GM12872 (cell line): ENCODE measurements at regions not wholly inside any gene's neighbourhood (a gene's known extent, or its start where the extent isn't known, plus 50 kb on each side); places are given as distances from the start of the nearest gene placed in this dataset.

ENCODE experiments used
- TF ChIP-seq, protein P1 (sequence below): IDR thresholded peaks from 3 replicates; pipeline ENCODE4 v1.5.1; 2011; ENCODE audit warnings: low read depth, mild to moderate bottlenecking, low read length, moderate library complexity; ENCODE audit not compliant: insufficient read depth

DNA sequence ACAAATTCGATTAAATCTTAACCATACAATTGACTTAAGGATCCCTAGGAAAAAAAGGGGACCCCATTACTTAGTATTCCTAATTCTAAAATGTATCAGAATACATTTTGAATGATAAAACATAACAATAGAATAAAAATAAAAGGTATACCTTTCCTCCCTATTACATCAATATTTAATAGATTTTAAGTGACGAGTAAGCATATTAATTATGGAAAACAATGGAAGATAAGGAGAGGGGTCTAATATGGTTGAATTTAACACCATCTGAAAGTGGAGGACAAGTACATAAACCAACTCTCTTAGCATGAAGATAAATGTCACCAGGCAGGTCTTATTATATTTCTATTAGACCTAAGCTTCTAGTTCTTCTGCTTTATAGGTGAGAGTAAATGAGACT lies 232.1 kb downstream of the HAO1 start:
- TF ChIP-seq, protein P1, sequence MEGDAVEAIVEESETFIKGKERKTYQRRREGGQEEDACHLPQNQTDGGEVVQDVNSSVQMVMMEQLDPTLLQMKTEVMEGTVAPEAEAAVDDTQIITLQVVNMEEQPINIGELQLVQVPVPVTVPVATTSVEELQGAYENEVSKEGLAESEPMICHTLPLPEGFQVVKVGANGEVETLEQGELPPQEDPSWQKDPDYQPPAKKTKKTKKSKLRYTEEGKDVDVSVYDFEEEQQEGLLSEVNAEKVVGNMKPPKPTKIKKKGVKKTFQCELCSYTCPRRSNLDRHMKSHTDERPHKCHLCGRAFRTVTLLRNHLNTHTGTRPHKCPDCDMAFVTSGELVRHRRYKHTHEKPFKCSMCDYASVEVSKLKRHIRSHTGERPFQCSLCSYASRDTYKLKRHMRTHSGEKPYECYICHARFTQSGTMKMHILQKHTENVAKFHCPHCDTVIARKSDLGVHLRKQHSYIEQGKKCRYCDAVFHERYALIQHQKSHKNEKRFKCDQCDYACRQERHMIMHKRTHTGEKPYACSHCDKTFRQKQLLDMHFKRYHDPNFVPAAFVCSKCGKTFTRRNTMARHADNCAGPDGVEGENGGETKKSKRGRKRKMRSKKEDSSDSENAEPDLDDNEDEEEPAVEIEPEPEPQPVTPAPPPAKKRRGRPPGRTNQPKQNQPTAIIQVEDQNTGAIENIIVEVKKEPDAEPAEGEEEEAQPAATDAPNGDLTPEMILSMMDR: no peak

DNA sequence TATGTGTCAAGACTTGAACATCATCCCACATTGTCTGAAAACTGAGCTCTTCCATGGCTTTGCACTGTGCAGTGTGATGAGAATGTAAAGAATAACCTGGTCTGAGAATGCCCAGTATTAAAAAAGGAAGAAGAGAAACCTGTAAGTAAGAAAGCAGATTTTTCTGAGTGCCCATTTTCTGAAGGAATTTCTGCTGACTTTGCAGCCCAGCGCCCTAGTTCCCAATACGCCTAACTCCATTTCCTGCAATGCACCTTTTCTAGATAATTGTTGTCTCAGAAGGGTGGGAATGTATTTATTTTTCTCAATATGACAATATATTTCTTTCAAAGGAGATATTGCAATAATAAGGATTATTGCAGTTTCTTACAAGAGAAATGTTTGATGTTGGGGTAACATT lies 231.5 kb downstream of the HAO1 start:
- TF ChIP-seq, protein P1: no peak

DNA sequence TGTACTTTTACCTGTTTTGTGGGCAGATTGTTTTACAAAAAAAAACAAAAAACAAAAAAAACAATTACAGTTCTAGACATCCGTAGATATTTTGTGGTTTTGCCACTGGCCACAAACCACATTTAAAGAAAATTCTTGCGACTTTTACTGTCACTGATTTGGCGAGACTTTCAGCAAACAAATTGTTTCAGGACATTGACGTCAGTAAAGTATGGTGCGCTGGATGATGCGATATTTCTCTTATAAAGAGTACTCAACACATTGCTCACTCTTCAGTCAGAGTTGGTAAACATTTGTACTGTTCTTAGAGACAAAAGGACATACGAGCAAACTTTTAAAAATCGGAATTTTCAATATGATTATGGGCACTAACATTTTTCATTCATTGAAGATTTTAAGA lies 229.8 kb downstream of the HAO1 start:
- TF ChIP-seq, protein P1: no peak

DNA sequence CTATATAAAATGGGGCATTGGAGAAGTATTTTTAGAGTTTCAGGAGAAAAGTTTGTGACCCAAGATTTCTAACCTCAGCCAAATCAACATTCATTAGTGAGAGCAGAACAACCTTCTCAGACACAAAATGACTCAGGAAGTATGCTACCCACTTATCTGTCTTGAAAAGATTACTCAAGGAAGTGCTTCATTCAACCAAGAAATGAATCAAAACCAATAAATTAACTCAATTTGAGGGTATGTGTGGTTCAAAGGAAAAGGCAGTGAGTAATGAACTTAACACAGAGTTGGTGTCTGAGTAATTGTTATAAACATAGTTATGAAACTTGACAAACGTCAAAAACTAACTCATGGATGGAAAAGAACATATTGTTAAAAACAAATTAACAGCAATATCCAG lies 227.6 kb downstream of the HAO1 start:
- TF ChIP-seq, protein P1: no peak

DNA sequence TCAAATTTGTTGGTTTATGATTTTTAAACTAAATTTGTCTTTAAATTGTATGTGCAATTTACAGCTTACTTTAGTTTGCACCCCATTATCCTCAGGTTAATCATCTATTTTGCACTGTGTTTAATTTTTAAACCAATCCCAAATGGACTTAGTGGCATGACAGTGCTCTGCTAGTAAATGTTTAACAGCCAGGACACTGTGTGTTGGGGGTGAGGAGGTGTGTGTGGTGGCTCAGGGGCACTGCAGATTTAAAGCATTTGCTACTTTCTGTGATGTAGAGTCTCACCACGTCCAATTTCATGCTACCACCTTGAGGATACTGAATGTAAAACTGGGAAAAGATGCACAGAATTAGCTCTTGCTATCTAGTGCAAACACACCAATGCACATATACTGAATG lies 225.7 kb downstream of the HAO1 start:
- TF ChIP-seq, protein P1: no peak

DNA sequence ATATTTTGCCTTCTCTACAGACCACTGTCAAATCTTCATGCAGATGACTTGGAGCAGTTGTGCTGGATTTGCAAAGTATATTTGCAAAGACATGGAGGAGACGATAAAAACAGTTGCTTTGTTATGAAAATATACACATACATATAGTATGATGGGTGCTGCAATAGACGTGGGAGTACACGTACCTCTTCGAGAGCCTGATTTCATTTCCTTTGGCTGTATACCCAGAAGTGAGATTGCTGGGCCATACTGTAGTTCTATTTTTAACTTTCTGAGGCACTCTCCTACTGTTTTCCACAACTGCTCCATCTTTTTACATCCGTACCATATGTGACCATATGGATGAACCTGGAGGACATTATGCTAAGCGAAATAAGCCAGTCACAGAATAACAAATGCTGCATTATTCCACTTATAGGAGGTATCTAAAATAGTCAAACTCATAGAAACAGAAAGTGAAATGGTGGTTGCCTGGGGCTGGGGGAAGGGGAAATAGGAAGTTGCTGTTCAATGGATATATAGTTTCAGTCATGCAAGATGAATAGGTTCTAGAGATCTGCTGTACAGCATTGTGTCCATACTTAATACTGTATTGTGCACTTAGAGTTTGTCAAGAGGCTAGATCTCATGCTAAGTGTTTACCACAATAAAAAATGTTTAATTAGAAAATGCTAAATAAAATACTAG lies 223.8 kb downstream of the HAO1 start:
- TF ChIP-seq, protein P1: no peak

DNA sequence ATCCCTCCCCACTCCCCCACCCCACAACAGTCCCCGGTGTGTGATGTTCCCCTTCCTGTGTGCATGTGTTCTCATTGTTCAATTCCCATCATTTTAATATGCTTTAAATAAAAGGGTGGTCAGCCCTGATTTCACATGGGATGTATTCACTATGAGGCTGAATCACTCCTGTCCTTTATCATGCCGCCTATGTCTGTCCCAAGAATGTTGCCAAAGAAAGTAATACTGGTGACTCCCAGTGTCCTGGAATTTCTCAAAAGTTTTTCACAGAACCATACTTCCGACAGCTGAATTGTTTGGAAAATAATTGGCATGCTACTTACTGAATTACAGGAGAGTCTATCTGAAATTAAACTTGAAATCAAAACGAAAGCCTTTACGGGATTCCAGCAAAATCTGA lies 217.7 kb downstream of the HAO1 start:
- TF ChIP-seq, protein P1: no peak
